Left lobe of liver (tissue), 2 donors: ENCODE measurements at regions not wholly inside any gene's neighbourhood (a gene's known extent, or its start where the extent isn't known, plus 50 kb on each side); places are given as distances from the start of the nearest gene placed in this dataset.
A peak's percentile ranks its signal among the peaks of the same experiment; 100 is the strongest.

Experiments
- ATAC-seq: fragments of 200-7000 bp; cut with Tn5 transposase; one replicate; pipeline ENCODE4 v1.9.1; 2020; ENCODE audit warnings: mild to moderate bottlenecking, moderate library complexity
- DNase-seq: peaks from one replicate; pipeline ENCODE4 v3.0.0-alpha.2; 2020; ENCODE audit warnings: low spot score
- donor health status: DM: no; HTN: no; CAD: no; lungs with moderate emphysema.
- donor health status: DM: no; HTN: yes; CAD: no.

DNA sequence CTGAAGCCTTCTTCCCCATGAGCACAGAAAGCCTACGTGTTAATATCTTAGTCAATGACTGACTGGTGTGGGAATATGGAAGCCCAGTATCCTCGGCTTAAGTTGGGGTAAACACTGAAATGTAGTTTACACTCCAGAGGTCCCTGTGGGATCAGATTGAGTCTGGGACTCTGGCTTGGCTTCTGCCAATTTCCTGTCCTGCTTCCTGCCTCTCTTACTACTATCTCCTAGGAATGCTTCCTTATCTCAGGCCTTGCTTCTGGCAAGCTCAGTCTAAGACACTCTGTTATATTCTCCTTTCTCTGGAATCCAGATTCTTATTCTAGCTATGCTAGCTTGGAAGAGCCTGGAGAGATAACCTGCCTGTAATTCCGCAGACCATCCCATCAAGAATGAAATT, 174.0 kb upstream of the LDB2 start:
- no peak for DNase-seq
- peak; percentile 61 for ATAC-seq

GRCh38 chr4:17068891-17069290, 170.4 kb upstream of the LDB2 start:
- no peak for ATAC-seq
- no peak for DNase-seq

DNA sequence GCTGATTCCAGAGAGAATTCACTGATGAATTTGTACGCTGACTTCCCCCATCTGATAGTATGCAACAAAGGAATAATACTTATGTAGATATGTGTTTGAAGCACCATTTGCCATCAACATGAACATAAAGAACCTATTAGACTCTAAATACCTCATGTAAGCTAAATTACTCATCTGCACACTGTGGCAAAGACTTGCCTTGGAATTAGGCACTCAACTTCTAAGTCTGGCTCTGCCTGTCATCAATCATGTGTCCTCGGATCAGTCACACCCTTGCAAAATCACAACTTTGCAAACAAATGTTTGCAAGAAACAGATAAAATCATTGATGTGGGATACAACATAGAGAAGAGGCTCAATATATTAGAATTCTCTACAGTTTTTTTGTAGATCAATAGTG, 169.9 kb upstream of the LDB2 start:
- DNase-seq (no peak), ATAC-seq (no peak)

DNA sequence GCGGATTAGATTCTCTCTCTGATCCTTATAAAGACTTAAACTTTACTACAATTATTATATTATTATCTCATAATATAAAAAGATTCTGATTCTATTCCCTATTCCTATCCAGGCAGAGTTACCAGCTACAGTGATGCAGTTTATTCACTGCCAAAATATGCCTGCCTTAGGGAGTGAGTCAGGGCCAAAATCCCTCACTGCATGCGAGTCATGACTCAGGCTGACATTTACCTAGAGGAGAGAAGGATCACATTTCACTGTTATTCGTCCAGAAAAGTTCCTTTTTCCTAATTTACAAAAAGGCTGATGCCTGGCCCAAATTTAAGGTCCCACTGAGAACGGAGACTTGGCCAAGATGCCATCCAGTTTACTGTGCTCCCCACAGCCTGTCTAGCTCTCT, 168.5 kb upstream of the LDB2 start:
- DNase-seq (no peak), ATAC-seq (no peak)

DNA sequence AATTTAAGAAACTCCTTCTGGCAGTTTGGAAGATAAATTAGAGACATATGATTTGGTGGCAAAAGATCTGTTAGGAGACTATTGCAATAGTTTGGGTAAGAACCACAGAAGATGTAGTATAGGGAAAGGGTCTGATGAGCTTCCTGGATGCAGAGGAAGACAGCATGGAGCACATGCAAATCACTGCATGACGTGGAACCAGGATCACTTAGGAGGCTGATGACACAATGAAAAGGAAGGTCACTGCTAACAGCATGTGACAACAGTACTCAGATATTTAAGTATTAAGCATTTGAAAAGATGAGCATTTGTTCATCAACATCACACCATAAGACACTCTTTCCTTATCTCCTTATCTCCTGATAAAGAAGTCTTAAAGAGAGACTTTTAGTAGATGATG, 167.8 kb upstream of the LDB2 start:
- DNase-seq (no peak), ATAC-seq (no peak)

DNA sequence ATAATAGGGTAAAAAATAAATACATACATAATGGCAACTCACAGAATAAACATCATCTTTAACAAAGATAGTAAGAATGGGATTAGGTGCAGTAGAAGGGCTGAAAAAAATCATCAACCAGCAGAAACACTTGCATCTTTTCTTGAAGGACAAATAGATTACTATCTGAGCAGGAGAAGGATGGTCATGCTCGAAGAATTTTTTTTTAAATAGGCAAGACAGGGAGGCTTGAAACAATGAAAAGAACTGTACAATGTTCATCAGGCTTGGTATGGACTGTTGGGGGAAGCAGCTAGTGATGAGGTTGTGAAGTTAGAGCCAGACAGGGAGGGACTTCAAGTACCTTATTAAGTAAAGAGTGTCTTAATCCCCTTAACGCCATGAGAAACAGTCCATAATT, 167.4 kb upstream of the LDB2 start:
- DNase-seq: no peak
- no peak for ATAC-seq

GRCh38 chr4:17064959-17065358, 166.5 kb upstream of the LDB2 start:
- no peak for DNase-seq
- no peak for ATAC-seq

DNA sequence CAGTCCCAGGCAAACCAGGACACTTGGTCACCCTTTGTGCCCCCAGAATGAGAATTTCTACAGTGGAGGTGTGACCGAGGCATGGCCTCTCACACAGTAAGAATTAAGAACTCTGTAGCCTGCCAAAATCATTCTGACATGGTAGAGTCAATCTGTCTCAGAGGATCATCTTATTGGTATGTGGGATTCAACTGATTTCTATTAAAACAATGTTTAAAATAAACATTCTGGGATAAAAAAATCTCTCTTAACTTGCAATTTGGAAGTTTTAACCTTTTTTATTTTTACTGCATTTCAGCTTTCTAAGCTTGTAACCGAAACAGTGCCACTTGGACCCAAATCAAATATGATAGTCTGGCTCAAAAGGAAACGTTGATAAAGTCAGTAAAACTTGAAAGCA, 165.4 kb upstream of the LDB2 start:
- DNase-seq (no peak), ATAC-seq (no peak)

DNA sequence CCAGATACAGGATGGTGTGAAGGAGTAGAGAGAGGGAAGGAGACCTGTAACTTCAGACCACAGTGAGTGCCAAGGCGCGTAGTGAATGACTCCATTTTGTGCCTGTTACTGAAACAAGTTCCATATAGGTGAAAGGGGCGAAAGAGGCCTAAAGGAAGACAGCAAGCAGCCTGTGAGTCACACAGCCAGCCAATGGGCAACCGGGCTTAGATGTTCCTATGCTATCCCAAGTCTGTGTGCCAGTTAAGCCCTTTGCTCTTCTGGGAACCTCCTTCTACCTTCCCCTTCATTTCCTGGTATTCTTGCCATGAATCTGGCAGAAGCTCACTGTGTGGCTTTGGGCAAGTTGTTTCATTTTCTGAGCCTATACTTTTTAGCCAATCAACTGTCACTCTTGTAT, 161.8 kb upstream of the LDB2 start:
- ATAC-seq (no peak), DNase-seq (no peak)

DNA sequence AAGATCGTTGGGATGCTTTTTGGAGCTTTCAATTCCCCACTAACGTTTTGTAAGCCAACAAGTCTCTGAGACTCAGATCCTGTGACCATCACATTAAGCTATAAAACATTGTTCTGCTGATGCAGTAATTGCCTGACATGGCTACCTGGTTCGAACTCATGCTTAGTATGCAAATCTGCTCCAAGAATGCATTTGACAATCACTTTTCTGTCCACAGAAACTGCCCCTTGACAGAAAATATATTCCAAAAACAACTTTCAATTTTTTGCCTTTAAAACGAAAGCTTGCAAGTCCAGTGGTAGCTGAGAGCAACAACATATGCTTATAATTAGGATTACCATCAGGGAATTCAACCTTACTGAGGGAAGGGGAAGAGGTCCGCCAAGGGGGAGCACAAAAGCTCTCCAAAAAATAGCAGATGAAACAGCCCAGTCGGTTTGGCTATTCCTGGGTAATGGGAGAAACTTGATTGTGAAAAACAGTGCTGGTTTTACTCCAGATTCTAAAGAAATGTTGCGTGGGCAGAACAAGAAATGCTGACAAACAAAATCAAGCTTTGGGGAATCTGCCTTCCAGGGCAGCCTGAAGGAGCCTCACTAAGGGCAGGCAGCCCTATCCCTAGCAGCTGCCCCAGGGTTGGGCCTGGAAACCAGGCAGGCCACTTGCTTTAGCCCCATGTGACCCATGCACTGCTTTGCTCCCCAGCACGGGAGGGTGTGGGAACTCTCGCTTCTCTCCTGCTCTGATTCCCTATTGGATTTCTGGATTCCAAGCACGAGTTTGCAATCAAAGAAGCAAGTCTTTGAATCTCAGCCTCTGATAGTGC, 160.7 kb upstream of the LDB2 start:
- ATAC-seq (peak; percentile 21), DNase-seq (no peak)

DNA sequence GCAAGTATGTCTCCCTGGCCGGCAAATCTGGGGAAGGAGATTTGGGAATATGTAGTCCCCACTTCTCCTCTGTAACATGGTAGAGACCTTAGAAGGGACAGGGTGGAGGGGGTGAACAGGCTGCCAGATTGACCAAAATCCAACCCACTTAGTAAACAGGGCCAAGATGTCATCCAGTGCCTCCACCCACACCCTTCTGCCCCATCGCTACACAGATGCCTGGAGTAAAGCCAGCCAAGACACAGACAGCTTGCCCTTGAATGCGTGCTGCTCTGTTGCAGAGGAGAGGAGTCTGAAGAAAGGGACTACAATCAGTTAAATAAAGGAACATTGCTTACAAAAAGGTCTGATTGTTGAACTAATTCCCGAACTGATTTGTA, 160.1 kb upstream of the LDB2 start:
- DNase-seq (no peak), ATAC-seq (no peak)

GRCh38 chr4:17057035-17057434, 158.6 kb upstream of the LDB2 start:
- DNase-seq (no peak), ATAC-seq (no peak)

GRCh38 chr4:17055788-17056187, 157.3 kb upstream of the LDB2 start:
- ATAC-seq (no peak), DNase-seq (no peak)

DNA sequence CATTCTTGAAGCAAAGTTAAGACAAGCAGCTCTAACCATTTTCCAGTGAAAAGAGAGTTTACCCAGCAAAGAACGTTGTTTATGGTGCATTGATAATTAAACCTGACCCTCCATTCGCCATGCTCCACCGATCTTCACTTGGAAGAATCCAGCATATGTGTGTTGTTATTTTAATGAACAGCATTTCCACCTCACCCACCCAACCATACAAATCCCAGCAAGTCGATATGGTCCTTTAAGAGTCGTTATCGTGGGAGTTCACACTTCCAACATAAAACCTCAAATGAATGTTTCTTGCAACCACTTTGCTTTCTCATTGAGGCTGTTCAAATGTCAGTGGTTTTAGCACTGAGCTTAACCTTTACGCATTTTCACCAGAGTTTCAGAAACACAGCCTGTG, 147.4 kb upstream of the LDB2 start:
- no peak for ATAC-seq
- no peak for DNase-seq

- ATAC-seq: no peak
- DNase-seq: no peak
Measured at GRCh38 chr4:17038510-17039176, 140.2 kb upstream of the LDB2 start.

GRCh38 chr4:17033768-17034181, 135.3 kb upstream of the LDB2 start:
- no peak for ATAC-seq
- DNase-seq: no peak

- DNase-seq (no peak), ATAC-seq (no peak)
Measured at GRCh38 chr4:17033025-17033767, 134.8 kb upstream of the LDB2 start.

DNA sequence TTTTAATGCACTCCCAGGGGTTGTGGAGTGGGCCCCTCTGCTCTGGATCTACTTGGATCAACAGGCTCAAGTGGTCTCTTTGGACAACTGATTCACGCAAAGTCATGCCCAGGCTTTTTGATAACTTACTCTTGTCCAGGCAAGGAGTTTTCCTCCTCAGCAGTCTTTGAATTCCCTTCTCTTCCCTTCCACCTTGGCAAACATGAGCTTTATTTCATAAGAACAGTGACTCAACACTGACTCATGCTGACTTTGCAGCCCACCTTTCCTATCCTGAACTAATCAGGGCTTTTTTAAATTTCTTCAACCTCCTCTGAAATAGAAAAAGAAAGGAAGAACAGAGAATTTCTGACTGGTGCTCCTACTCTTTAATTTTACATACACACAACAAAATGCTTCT, 132.1 kb upstream of the LDB2 start:
- ATAC-seq: no peak

DNA sequence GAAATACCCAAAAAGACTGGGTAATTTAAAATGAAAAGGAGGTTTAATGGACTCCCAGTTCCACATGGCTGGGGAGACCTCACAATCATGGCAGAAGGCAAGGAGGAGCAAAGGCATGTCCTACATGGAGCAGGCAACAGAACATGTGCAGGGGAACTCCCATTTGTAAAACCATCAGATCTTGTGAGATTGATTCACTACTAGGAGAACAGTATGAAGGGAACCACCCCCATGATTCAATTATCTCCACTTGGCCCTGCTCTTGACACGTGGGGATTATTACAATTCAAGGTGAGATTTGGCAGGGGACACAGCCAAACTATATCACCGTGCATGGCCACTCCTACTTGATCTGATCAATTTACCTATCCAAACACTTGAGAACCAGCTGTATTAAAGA, 131.5 kb upstream of the LDB2 start:
- DNase-seq (no peak), ATAC-seq (no peak)

More for the DNA sequence above, 132.1 kb upstream of the LDB2 start:
- no peak for DNase-seq

GRCh38 chr4:17029432-17029831, 131.0 kb upstream of the LDB2 start:
- ATAC-seq (no peak), DNase-seq (no peak)

- DNase-seq (no peak), ATAC-seq (no peak)
Measured at GRCh38 chr4:17027495-17027894, 129.1 kb upstream of the LDB2 start.

DNA sequence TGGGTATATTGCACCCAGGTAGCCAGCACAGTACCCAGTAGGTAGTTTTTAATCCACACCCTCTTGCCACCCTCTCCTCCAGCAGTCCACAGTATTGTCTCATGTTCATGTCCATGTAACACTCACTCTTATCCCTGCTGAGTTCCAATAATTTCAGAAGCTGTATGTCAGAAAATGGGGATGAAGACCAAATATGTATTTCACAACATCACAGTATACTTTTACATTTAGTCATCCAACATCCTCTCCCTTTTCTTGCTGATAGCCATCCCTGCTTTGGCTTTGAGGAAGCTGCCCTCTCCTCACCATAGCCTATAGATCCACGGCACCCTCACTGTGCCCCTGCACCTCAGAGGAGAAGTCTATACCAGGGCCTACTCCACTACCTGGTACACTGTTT, 126.0 kb upstream of the LDB2 start:
- no peak for DNase-seq
- ATAC-seq: no peak
